ENCODE measurements at regions not wholly inside any gene's neighbourhood (a gene's known extent, or its start where the extent isn't known, plus 50 kb on each side); places are given as distances from the start of the nearest gene placed in this dataset.
A peak's percentile ranks its signal among the peaks of the same experiment; 100 is the strongest.

DNA sequence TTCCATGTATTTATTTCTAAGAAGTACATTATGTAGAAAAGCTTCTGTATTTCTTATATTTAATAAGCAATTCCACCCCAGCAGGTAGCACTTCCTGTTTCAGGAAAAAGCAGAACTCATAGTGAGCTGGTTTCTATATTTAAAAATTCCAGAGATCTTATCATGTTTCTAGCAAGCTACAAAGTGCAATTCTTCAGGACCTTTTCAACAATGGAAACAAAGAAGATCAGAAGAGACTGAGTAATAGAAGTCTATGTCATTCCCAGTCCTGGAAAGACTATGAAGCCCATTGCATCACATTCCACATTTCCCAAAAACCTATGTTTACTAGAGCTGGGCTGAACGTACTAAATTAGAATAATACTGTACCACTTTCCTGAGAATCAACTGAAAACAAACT lies 302.6 kb upstream of the NRSN1 start:
- ChIA-PET CTCF (ENCODE audit: low intra/inter-chr PET ratio, low total read pairs) (no interaction called here), POLR2A (no interaction called here)
- TF ChIP-seq SOX13 (IDR thresholded peaks at IDR 0.05) (0 out of 2 replicates have a peak, but pooled peaks have one; percentile 20), SOX13 (CRISPR knock-in tag; conservative IDR thresholded peaks at IDR 0.05 in 1 of 2, IDR thresholded peaks at IDR 0.05 in 1 of 2) (peak in 1 of 2 experiments; percentile 84; a peak in 2 of 4 replicates), FOXA1 (IDR thresholded peaks at IDR 0.05) (no peak), FOXA1 (CRISPR knock-in tag; IDR thresholded peaks at IDR 0.05) (0 out of 2 replicates have a peak, but pooled peaks have one; percentile 18), BCL6 (CRISPR knock-in tag; IDR thresholded peaks at IDR 0.05) (peak; percentile 78), LCORL (IDR thresholded peaks at IDR 0.05) (peak; percentile 24; the same call in 1 of the 2 replicates), LCORL (CRISPR knock-in tag; IDR thresholded peaks at IDR 0.05) (no peak), MYC (CRISPR knock-in tag; IDR thresholded peaks at IDR 0.05; ENCODE audit: borderline replicate concordance) (no peak), ZSCAN30 (CRISPR knock-in tag; IDR thresholded peaks at IDR 0.05) (no peak), HOMEZ (CRISPR knock-in tag; IDR thresholded peaks at IDR 0.05; ENCODE audit: low read depth) (0 out of 2 replicates have a peak, but pooled peaks have one; percentile 11), SOX5 (CRISPR knock-in tag; IDR thresholded peaks at IDR 0.05; ENCODE audit: borderline replicate concordance) (peak; percentile 76; the same call in 1 of the 2 replicates), CEBPG (CRISPR knock-in tag; IDR thresholded peaks at IDR 0.05) (peak; percentile 56)
- intact Hi-C loops (cut with micrococcal nuclease; ENCODE audit: unreplicated experiment) (no loop called here), in situ Hi-C loops (cut with HindIII; ENCODE audit: extremely low pct_ligation_motif_present, low pct_unique_long_range_greater_than_20kb) (no loop called here)
- H3K4me2 ChIP-seq (ENCODE audit: low read depth, low read length), result no peak overlapping the region
- BruUV-seq (replicated peaks), result no TSS peak
- ATAC-seq (peak; percentile 40; the same call in 1 of the 3 replicates), DNase-seq (ENCODE audit: low spot score) (peak; percentile 79), FAIRE-seq (no peak)
- H3K9ac ChIP-seq (ENCODE audit: insufficient read depth, low read depth, low read length), result no peak overlapping the region
- no peaks in the 10 kb centered on the region for H3K79me2 ChIP-seq (ENCODE audit: insufficient read depth, low read length)
- H3K9me3 ChIP-seq (ENCODE audit: low read length), result 0 out of 2 replicates have a peak, but pooled peaks cover 7% of the 10 kb centered on the region
- no peak overlapping the region for H3K27ac ChIP-seq (ENCODE audit: extremely low read length, insufficient read depth, low read length)
- H3K4me1 ChIP-seq (ENCODE audit: insufficient read depth, low read length), result peaks cover 6% of the 10 kb centered on the region
- no peaks in the 10 kb centered on the region for H3K27me3 ChIP-seq (ENCODE audit: control insufficient read depth in 1 of 2, insufficient read depth in 2 of 2, low read length in 2 of 2)
- H2AFZ ChIP-seq (ENCODE audit: low read length), result no peak overlapping the region
- H3K36me3 ChIP-seq (replicated peaks in 1 of 2; ENCODE audit: control insufficient read depth in 1 of 2, insufficient read depth in 2 of 2, low read length in 2 of 2), result no peaks in the 10 kb centered on the region
- H4K20me1 ChIP-seq (ENCODE audit: insufficient read depth, low read length), result no peaks in the 10 kb centered on the region
- WGBS (ENCODE audit: low lambda C conversion rate), result 3% methylated on average over 1 of the region's 1 CpG
- H3K4me3 ChIP-seq (replicated peaks in 1 of 3; ENCODE audit: insufficient read depth in 1 of 3, low read depth in 2 of 3, low read length in 3 of 3), result no peak overlapping the region

Measured in HepG2 (cell line).